GM12875 (cell line): ENCODE measurements at regions not wholly inside any gene's neighbourhood (a gene's known extent, or its start where the extent isn't known, plus 50 kb on each side); places are given as distances from the start of the nearest gene placed in this dataset.

Experiments used
- H3K4me3 ChIP-seq: one replicate; pipeline ENCODE4 v1.5.1; 2011; ENCODE audit warnings: low read depth, low read length, control low read depth
- CTCF ChIP-seq: IDR thresholded peaks from 2 replicates; pipeline ENCODE4 v1.5.1; 2011; ENCODE audit warnings: low read depth, mild to moderate bottlenecking, control low read depth, inconsistent platforms, low read length, moderate library complexity, borderline replicate concordance; ENCODE audit not compliant: insufficient read depth

- TF ChIP-seq CTCF: no peak
- H3K4me3 ChIP-seq: no peak overlapping the region
Observed at GRCh38 chr7:25805027-25805687, 346.8 kb upstream of the NFE2L3 start.

GRCh38 chr7:25807086-25807611 lies 344.8 kb upstream of the NFE2L3 start:
- TF ChIP-seq CTCF: no peak

GRCh38 chr7:25809441-25809840 lies 342.6 kb upstream of the NFE2L3 start:
- TF ChIP-seq CTCF: no peak

More at GRCh38 chr7:25807086-25807611, 344.8 kb upstream of the NFE2L3 start:
- no peak overlapping the region for H3K4me3 ChIP-seq

DNA sequence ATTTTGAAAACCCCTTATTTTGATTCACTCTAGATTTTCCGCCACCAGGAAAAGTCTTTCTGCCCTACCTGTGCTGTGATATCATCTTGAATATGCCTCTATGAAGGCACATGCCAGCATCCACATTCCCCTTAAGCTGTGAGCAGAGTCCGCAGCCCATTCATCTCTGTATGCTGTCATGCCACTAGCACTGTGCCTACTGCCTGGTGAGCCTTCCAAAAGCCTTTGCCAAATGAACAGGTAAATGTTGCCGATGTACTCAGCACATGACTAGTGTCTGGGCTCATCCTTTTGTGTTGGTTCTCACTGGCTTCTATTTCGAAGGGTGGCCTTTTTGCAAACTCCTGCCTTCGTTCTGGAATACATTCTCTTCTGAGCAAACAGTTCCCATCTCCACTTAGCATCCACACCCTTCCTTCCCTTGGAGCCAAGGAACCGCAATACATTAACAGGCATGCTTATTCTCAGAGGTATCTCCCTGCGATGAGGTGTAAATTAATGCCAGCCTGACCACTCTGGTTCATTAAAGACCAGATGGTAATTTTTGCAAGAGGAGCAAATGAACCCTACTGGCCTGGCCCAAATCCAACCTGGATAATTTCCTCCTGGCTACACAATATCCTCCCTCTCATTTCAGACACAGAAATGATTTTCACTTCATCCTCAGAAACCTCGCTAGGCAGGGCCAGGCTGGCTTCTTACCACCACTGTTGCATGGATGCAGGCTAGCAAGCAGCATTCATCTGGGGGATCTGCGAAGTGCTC lies 339.7 kb upstream of the NFE2L3 start:
- no peak for TF ChIP-seq CTCF
- H3K4me3 ChIP-seq: no peak overlapping the region

More at GRCh38 chr7:25809441-25809840, 342.6 kb upstream of the NFE2L3 start:
- no peak overlapping the region for H3K4me3 ChIP-seq

- TF ChIP-seq CTCF: no peak
- H3K4me3 ChIP-seq: no peak overlapping the region
Observed at GRCh38 chr7:25813381-25813780, 338.6 kb upstream of the NFE2L3 start.

GRCh38 chr7:25815711-25816110 lies 336.3 kb upstream of the NFE2L3 start:
- TF ChIP-seq CTCF: no peak

More at GRCh38 chr7:25815711-25816110, 336.3 kb upstream of the NFE2L3 start:
- no peak overlapping the region for H3K4me3 ChIP-seq
